Left ventricle myocardium inferior (tissue), 1 donor: ENCODE measurements at regions not wholly inside any gene's neighbourhood (a gene's known extent, or its start where the extent isn't known, plus 50 kb on each side); places are given as distances from the start of the nearest gene placed in this dataset.
A peak's percentile ranks its signal among the peaks of the same experiment; 100 is the strongest.
"Not testable (repeated sequence)": the region's sequence is repeated elsewhere in the genome, so short reads cannot be mapped to it uniquely, and the experiment has no call there.

Experiments used
- DNase-seq: peaks from one replicate; pipeline ENCODE4 v3.0.0-alpha.2; 2020
- H3K27ac ChIP-seq: fragments of 200-600 bp; replicated peaks from 2 replicates; pipeline ENCODE4 v1.8.0; 2021
- H3K27me3 ChIP-seq: fragments of 200-600 bp; 2 replicates; pipeline ENCODE4 v1.8.0; 2021; ENCODE audit warnings: low read depth
- H3K36me3 ChIP-seq: fragments of 200-600 bp; 2 replicates; pipeline ENCODE4 v1.8.0; 2021
- H3K4me1 ChIP-seq: fragments of 200-600 bp; 2 replicates; pipeline ENCODE4 v1.8.0; 2021
- H3K4me3 ChIP-seq: fragments of 200-600 bp; 2 replicates; pipeline ENCODE4 v1.8.0; 2021; ENCODE audit warnings: mild to moderate bottlenecking, moderate library complexity
- H3K9me3 ChIP-seq: fragments of 200-600 bp; replicated peaks from 2 replicates; pipeline ENCODE4 v1.8.0; 2021
- CTCF ChIP-seq: fragments of 200-600 bp; IDR thresholded peaks from 2 replicates; pipeline ENCODE4 v1.8.0; 2021; ENCODE audit warnings: antibody characterized with exemption, mild to moderate bottlenecking, borderline replicate concordance
- intact Hi-C: fragments of 100-400 bp; cut with micrococcal nuclease; formaldehyde crosslinking; loops from one replicate; pipeline ENCODE4 v1.11.0; 2022
- donor health status: DM: no; HTN: yes; CAD: no; lungs with severe emphysema.

- H3K27ac ChIP-seq, result no peak overlapping the region
- DNase-seq, result no peak
- no peaks in the 10 kb centered on the region for H3K4me1 ChIP-seq
- H3K27me3 ChIP-seq, result no peaks in the 10 kb centered on the region
- H3K4me3 ChIP-seq, result no peak overlapping the region
- TF ChIP-seq CTCF, result no peak
- no peaks in the 10 kb centered on the region for H3K36me3 ChIP-seq
- intact Hi-C loops, result loop anchor here (10.0 kb wide), 2 partner anchors 166 to 396 kb away; partner anchors contain the start of gene GUCY2F
- H3K9me3 ChIP-seq, result no peaks in the 10 kb centered on the region
These were observed 122.3 kb upstream of the TMEM164 start for GRCh38 chrX:109880629-109881028.

- H3K9me3 ChIP-seq, result no peaks in the 10 kb centered on the region
- peak; percentile 72 for TF ChIP-seq CTCF
- peak; percentile 15 for DNase-seq
- intact Hi-C loops, result loop anchor here (10.0 kb wide), 2 partner anchors 171 to 401 kb away; partner anchors contain the start of gene GUCY2F
- no peak overlapping the region for H3K4me3 ChIP-seq
- no peak overlapping the region for H3K27ac ChIP-seq
- no peaks in the 10 kb centered on the region for H3K36me3 ChIP-seq
- H3K4me1 ChIP-seq, result no peaks in the 10 kb centered on the region
- no peaks in the 10 kb centered on the region for H3K27me3 ChIP-seq
These were observed 116.7 kb upstream of the TMEM164 start for GRCh38 chrX:109886122-109886761.

GRCh38 chrX:109889289-109890006, 113.5 kb upstream of the TMEM164 start:
- no peak overlapping the region for H3K4me3 ChIP-seq
- no peak overlapping the region for H3K27ac ChIP-seq
- H3K4me1 ChIP-seq, result no peaks in the 10 kb centered on the region
- H3K9me3 ChIP-seq, result no peaks in the 10 kb centered on the region
- no peak for TF ChIP-seq CTCF
- intact Hi-C loops, result loop anchor here (10.0 kb wide), 2 partner anchors 175 to 405 kb away; partner anchors contain the start of gene GUCY2F
- no peaks in the 10 kb centered on the region for H3K27me3 ChIP-seq
- H3K36me3 ChIP-seq, result no peaks in the 10 kb centered on the region
- DNase-seq, result no peak

- no peaks in the 10 kb centered on the region for H3K36me3 ChIP-seq
- DNase-seq, result no peak
- no peak overlapping the region for H3K4me3 ChIP-seq
- H3K27ac ChIP-seq, result no peak overlapping the region
- no peak for TF ChIP-seq CTCF
- H3K27me3 ChIP-seq, result no peaks in the 10 kb centered on the region
- no peaks in the 10 kb centered on the region for H3K9me3 ChIP-seq
- intact Hi-C loops, result no loop called here
- no peaks in the 10 kb centered on the region for H3K4me1 ChIP-seq
These were observed 112.6 kb upstream of the TMEM164 start for GRCh38 chrX:109890300-109890699.

- H3K27ac ChIP-seq, result no peak overlapping the region
These were observed 111.9 kb upstream of the TMEM164 start for GRCh38 chrX:109890910-109891502.

GRCh38 chrX:109896024-109896423, 106.9 kb upstream of the TMEM164 start:
- H3K27ac ChIP-seq, H3K4me1 ChIP-seq, H3K9me3 ChIP-seq, H3K36me3 ChIP-seq, DNase-seq, H3K4me3 ChIP-seq, H3K27me3 ChIP-seq, intact Hi-C loops: not testable (repeated sequence)

More at GRCh38 chrX:109890910-109891502, 111.9 kb upstream of the TMEM164 start:
- no peaks in the 10 kb centered on the region for H3K27me3 ChIP-seq
- H3K9me3 ChIP-seq, result no peaks in the 10 kb centered on the region
- peak; percentile 15 for DNase-seq
- peak; percentile 74 for TF ChIP-seq CTCF
- H3K4me3 ChIP-seq, result no peak overlapping the region
- no peaks in the 10 kb centered on the region for H3K4me1 ChIP-seq
- H3K36me3 ChIP-seq, result no peaks in the 10 kb centered on the region
- intact Hi-C loops, result no loop called here
